ENCODE measurements at regions not wholly inside any gene's neighbourhood (a gene's known extent, or its start where the extent isn't known, plus 50 kb on each side); places are given as distances from the start of the nearest gene placed in this dataset.

DNA sequence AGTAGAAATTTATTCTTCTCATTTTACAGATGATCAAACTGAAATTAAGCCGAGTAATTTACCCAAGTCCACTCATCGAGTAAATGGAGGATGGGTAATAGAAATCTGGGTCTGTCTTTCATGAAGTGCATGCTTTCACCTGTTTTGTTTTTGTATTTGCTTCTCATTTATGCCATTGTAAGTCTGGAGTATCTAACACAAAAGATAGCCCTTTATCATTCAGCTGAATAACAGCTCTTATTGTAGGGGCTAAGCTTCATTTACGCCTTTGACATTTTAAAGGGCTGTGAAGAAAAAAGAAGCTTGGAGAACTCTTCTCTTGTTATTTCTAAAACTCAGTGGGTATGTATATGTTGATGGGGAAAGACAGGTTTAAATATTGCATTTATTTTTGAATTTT lies 1196.2 kb upstream of the TENM4 start:
- no peaks in the 10 kb centered on the region for H3K36me3 ChIP-seq (replicated peaks in 1 of 2)
- WGBS, 4 donors: 92 to 98% (median 94%) methylated on average over 3 of the region's 3 CpGs
- H3K27ac ChIP-seq: no peak overlapping the region
- DNase-seq: no peak
- intact Hi-C loops (cut with DNase I): no loop called here
- TF ChIP-seq POLR2A (IDR thresholded peaks at IDR 0.05): no peak
- TF ChIP-seq, protein P1, sequence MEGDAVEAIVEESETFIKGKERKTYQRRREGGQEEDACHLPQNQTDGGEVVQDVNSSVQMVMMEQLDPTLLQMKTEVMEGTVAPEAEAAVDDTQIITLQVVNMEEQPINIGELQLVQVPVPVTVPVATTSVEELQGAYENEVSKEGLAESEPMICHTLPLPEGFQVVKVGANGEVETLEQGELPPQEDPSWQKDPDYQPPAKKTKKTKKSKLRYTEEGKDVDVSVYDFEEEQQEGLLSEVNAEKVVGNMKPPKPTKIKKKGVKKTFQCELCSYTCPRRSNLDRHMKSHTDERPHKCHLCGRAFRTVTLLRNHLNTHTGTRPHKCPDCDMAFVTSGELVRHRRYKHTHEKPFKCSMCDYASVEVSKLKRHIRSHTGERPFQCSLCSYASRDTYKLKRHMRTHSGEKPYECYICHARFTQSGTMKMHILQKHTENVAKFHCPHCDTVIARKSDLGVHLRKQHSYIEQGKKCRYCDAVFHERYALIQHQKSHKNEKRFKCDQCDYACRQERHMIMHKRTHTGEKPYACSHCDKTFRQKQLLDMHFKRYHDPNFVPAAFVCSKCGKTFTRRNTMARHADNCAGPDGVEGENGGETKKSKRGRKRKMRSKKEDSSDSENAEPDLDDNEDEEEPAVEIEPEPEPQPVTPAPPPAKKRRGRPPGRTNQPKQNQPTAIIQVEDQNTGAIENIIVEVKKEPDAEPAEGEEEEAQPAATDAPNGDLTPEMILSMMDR (IDR thresholded peaks at IDR 0.05): no peak
- H3K27me3 ChIP-seq: no peaks in the 10 kb centered on the region
- no peak overlapping the region for H3K4me3 ChIP-seq
- no peaks in the 10 kb centered on the region for H3K4me1 ChIP-seq (replicated peaks in 1 of 2)
- no peaks in the 10 kb centered on the region for H3K9me3 ChIP-seq (replicated peaks in 1 of 3)

DNA sequence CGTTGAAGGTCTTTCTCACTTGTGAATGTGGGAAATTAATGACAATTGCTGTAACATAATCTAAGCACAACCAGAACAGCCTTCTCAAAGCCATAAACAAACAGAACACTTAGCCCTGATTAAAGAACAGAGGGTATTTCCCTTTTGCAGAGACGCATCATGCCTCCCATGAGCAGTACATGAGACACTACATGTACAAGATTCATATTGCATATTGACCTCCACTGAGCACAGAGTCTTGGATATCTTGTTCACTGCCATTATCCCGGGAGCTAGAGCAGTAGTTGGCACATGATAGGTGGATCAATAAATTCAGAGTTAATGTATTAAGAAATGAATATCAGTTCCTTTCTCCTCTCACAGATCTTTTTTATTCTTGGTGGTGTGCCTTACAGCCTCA lies 1194.3 kb upstream of the TENM4 start:
- Histone ChIP-seq H3K27me3 (no peaks in the 10 kb centered on the region), H3K36me3 (replicated peaks in 1 of 2) (no peaks in the 10 kb centered on the region), H3K4me1 (replicated peaks in 1 of 2) (no peaks in the 10 kb centered on the region), H3K4me3 (no peak overlapping the region), H3K27ac (no peak overlapping the region), H3K9me3 (replicated peaks in 1 of 3) (no peaks in the 10 kb centered on the region)
- TF ChIP-seq POLR2A (IDR thresholded peaks at IDR 0.05): no peak
- TF ChIP-seq, protein P1 (IDR thresholded peaks at IDR 0.05): no peak
- WGBS, 4 donors: 72 to 93% (median 84%) methylated on average over 3 of the region's 3 CpGs
- intact Hi-C loops (cut with DNase I): no loop called here
- no peak for DNase-seq

DNA sequence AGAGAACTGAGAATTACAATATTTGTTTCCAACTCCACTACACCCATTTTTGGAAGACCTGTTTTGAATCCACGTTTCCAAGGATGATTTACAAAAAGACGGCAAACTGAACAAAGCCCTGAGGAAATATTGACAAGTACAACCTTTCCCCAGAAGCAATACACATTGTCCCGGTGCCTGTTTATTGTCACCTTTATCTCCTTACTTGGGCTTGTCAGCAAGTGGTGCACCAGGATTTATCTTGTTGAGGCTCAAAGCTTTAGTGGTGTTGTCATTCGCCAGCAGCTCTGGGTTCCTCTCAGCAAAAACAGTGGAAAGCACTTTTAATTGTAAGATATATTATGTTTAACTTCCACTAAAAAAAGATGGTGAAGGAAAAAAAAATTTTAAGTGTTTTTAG lies 1191.9 kb upstream of the TENM4 start:
- H3K4me3 ChIP-seq: no peak overlapping the region
- H3K27me3 ChIP-seq: no peaks in the 10 kb centered on the region
- H3K27ac ChIP-seq: no peak overlapping the region
- TF ChIP-seq, protein P1 (IDR thresholded peaks at IDR 0.05): no peak
- no peak for TF ChIP-seq POLR2A (IDR thresholded peaks at IDR 0.05)
- H3K9me3 ChIP-seq (replicated peaks in 1 of 3): no peaks in the 10 kb centered on the region
- no peak for DNase-seq
- no peaks in the 10 kb centered on the region for H3K36me3 ChIP-seq (replicated peaks in 1 of 2)
- no peaks in the 10 kb centered on the region for H3K4me1 ChIP-seq (replicated peaks in 1 of 2)
- 73 to 78% (median 77%) methylated on average over 4 of the region's 4 CpGs for WGBS, 4 donors
- intact Hi-C loops (cut with DNase I): no loop called here

DNA sequence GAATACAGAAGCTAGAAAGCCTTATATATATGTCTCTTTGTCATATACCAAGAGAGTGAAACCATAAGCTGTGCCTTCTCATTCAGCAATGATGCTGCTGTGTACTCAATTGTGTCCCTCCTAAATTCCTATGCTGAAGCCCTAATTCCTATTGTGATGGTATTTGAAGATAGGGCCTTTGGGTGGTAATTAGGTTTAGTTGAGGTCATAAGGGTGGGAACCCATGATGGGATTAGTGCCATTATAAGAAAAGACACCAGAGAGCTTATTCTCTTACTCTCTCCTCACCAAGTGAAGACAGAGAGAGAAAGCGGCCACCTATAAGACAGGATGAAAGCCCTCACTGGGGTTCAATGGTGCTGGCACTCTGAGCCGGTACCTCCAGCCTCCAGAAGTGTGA lies 1191.3 kb upstream of the TENM4 start:
- TF ChIP-seq POLR2A (IDR thresholded peaks at IDR 0.05): no peak
- TF ChIP-seq, protein P1 (IDR thresholded peaks at IDR 0.05): no peak
- WGBS, 4 donors: 87 to 98% (median 95%) methylated on average over 2 of the region's 2 CpGs
- no peaks in the 10 kb centered on the region for H3K4me1 ChIP-seq (replicated peaks in 1 of 2)
- no peak overlapping the region for H3K4me3 ChIP-seq
- intact Hi-C loops (cut with DNase I): no loop called here
- no peaks in the 10 kb centered on the region for H3K36me3 ChIP-seq (replicated peaks in 1 of 2)
- DNase-seq: no peak
- no peaks in the 10 kb centered on the region for H3K9me3 ChIP-seq (replicated peaks in 1 of 3)
- no peaks in the 10 kb centered on the region for H3K27me3 ChIP-seq
- no peak overlapping the region for H3K27ac ChIP-seq

Data from adrenal gland (tissue), 9 donors.